Tibial nerve (tissue), 4 donors: ENCODE measurements at regions not wholly inside any gene's neighbourhood (a gene's known extent, or its start where the extent isn't known, plus 50 kb on each side); places are given as distances from the start of the nearest gene placed in this dataset.
"Not testable (repeated sequence)": the region's sequence is repeated elsewhere in the genome, so short reads cannot be mapped to it uniquely, and the experiment has no call there.

ENCODE experiments used
- DNase-seq, 2 donors: peaks; one replicate each; pipeline ENCODE4 v3.0.0-alpha.2; 2019; ENCODE audit warnings: low spot score in 2 of 2
- H3K27ac ChIP-seq, 4 donors: fragments of 200-600 bp; sonication (generic) in 3 of 4; one replicate each; pipeline ENCODE4 v1.5.1; 2017 to 2019; ENCODE audit warnings: mild to moderate bottlenecking in 1 of 4
- H3K27me3 ChIP-seq, 2 donors: fragments of 200-600 bp; sonication (generic) in 1 of 2; one replicate each; pipeline versions ENCODE4 v1.5.1 to v1.6.0; 2017 to 2019
- H3K36me3 ChIP-seq, 3 donors: fragments of 200-600 bp; sonication (generic); one replicate each; pipeline ENCODE4 v1.5.1; 2018 to 2019
- H3K4me1 ChIP-seq, 4 donors: fragments of 200-600 bp; sonication (generic) in 3 of 4; one replicate each; pipeline ENCODE4 v1.5.1; 2017 to 2019
- H3K4me3 ChIP-seq, 4 donors: fragments of 200-600 bp; sonication (generic) in 3 of 4; one replicate each; pipeline ENCODE4 v1.5.1; 2017 to 2019; ENCODE audit warnings: mild to moderate bottlenecking in 1 of 4, moderate library complexity in 1 of 4
- H3K9me3 ChIP-seq, 4 donors: fragments of 200-600 bp; sonication (generic) in 3 of 4; one replicate each; pipeline ENCODE4 v1.5.1; 2017 to 2019
- CTCF ChIP-seq, 5 experiments: fragments of 200-600 bp in 3 of 5; fragments of 450-650 bp in 2 of 5; sonication (generic) in 3 of 5; IDR thresholded peaks; one replicate each; pipeline ENCODE4 v1.5.1; 2016 to 2019; ENCODE audit warnings: antibody characterized with exemption in 5 of 5, mild to moderate bottlenecking in 3 of 5, moderate library complexity in 2 of 5
- EP300 ChIP-seq, 2 donors: sonication (generic); formaldehyde crosslinking; IDR thresholded peaks; one replicate each; pipeline ENCODE4 v1.6.1; 2017; ENCODE audit warnings: antibody characterized with exemption in 2 of 2, mild to moderate bottlenecking in 1 of 2
- POLR2A ChIP-seq, 2 donors: fragments of 450-650 bp; IDR thresholded peaks; one replicate each; pipeline ENCODE4 v1.6.1; 2017; ENCODE audit warnings: antibody characterized with exemption in 2 of 2, mild to moderate bottlenecking in 2 of 2, moderate library complexity in 2 of 2
- WGBS, 2 donors: methylation state at CpG; one replicate each; pipeline ENCODE4 v1.1.5; 2018; 5-methylcytosine and 5-hydroxymethylcytosine counted together

GRCh38 chr7:66521675-66522074 lies 107.0 kb upstream of the KCTD7 start:
- TF ChIP-seq POLR2A (IDR thresholded peaks at IDR 0.05) (no peak), EP300 (IDR thresholded peaks at IDR 0.05) (no peak), CTCF (IDR thresholded peaks at IDR 0.05) (no peak)
- 82 to 89% methylated on average over 4 of the region's 4 CpGs for WGBS, 2 donors
- H3K27me3 ChIP-seq = no peaks in the 10 kb centered on the region
- DNase-seq = no peak
- no peaks in the 10 kb centered on the region for H3K9me3 ChIP-seq
- no peaks in the 10 kb centered on the region for H3K4me1 ChIP-seq
- H3K27ac ChIP-seq = no peak overlapping the region
- H3K4me3 ChIP-seq = no peak overlapping the region
- H3K36me3 ChIP-seq = peaks cover 0 to 16% (median 0%) of the 10 kb centered on the region in 3 donors

- no peaks in the 10 kb centered on the region for H3K27me3 ChIP-seq
- TF ChIP-seq POLR2A (IDR thresholded peaks at IDR 0.05) = no peak
- peak in 1 of 5 experiments; percentile 16 for TF ChIP-seq CTCF (IDR thresholded peaks at IDR 0.05)
- H3K4me3 ChIP-seq = no peak overlapping the region
- 48% methylated on average over 2 to 3 of the region's 3 CpGs for WGBS, 2 donors
- H3K9me3 ChIP-seq = no peaks in the 10 kb centered on the region
- H3K27ac ChIP-seq = no peak overlapping the region
- H3K4me1 ChIP-seq = no peaks in the 10 kb centered on the region
- DNase-seq = no peak
- peaks cover 0 to 21% (median 0%) of the 10 kb centered on the region in 3 donors for H3K36me3 ChIP-seq
Measured at GRCh38 chr7:66522518-66522917, 106.2 kb upstream of the KCTD7 start.

GRCh38 chr7:66523409-66523808 lies 105.3 kb upstream of the KCTD7 start:
- 64 to 69% methylated on average over 6 of the region's 6 CpGs for WGBS, 2 donors
- Histone ChIP-seq H3K4me3 (no peak overlapping the region), H3K27me3 (no peaks in the 10 kb centered on the region), H3K36me3 (peaks cover 0 to 30% (median 0%) of the 10 kb centered on the region in 3 donors), H3K9me3 (no peaks in the 10 kb centered on the region), H3K4me1 (no peaks in the 10 kb centered on the region), H3K27ac (no peak overlapping the region)
- no peak for TF ChIP-seq POLR2A (IDR thresholded peaks at IDR 0.05)
- no peak for TF ChIP-seq EP300 (IDR thresholded peaks at IDR 0.05)
- no peak for TF ChIP-seq CTCF (IDR thresholded peaks at IDR 0.05)
- DNase-seq = no peak

GRCh38 chr7:66524738-66525137 lies 103.9 kb upstream of the KCTD7 start:
- H3K27me3 ChIP-seq = no peaks in the 10 kb centered on the region
- H3K9me3 ChIP-seq = no peaks in the 10 kb centered on the region
- WGBS, 2 donors = 84 to 90% methylated on average over 4 to 5 of the region's 5 CpGs
- no peak overlapping the region for H3K4me3 ChIP-seq
- no peaks in the 10 kb centered on the region for H3K4me1 ChIP-seq
- H3K27ac ChIP-seq = no peak overlapping the region
- DNase-seq = no peak
- TF ChIP-seq CTCF (IDR thresholded peaks at IDR 0.05) = no peak
- no peak for TF ChIP-seq POLR2A (IDR thresholded peaks at IDR 0.05)
- TF ChIP-seq EP300 (IDR thresholded peaks at IDR 0.05) = no peak
- peaks cover 0 to 44% (median 0%) of the 10 kb centered on the region in 3 donors for H3K36me3 ChIP-seq

- not testable (repeated sequence) for H3K4me1 ChIP-seq, DNase-seq, H3K27me3 ChIP-seq, H3K9me3 ChIP-seq, H3K27ac ChIP-seq, H3K4me3 ChIP-seq
- H3K36me3 ChIP-seq = peaks cover 0 to 62% (median 0%) of the 10 kb centered on the region in 3 donors
- 95% methylated on average over 4 of the region's 4 CpGs for WGBS, 2 donors
Measured at GRCh38 chr7:66526782-66527181, 101.9 kb upstream of the KCTD7 start.

GRCh38 chr7:66528652-66529051 lies 100.0 kb upstream of the KCTD7 start:
- Histone ChIP-seq H3K36me3 (peaks cover 0 to 62% (median 0%) of the 10 kb centered on the region in 3 donors), H3K4me1 (no peaks in the 10 kb centered on the region), H3K27me3 (no peaks in the 10 kb centered on the region), H3K4me3 (no peak overlapping the region), H3K9me3 (no peaks in the 10 kb centered on the region), H3K27ac (no peak overlapping the region)
- DNase-seq = no peak
- TF ChIP-seq CTCF (IDR thresholded peaks at IDR 0.05) (no peak), POLR2A (IDR thresholded peaks at IDR 0.05) (no peak), EP300 (IDR thresholded peaks at IDR 0.05) (no peak)
- 92 to 98% methylated on average over 3 of the region's 3 CpGs for WGBS, 2 donors
